OCI-LY7 (cell line): ENCODE measurements at regions not wholly inside any gene's neighbourhood (a gene's known extent, or its start where the extent isn't known, plus 50 kb on each side); places are given as distances from the start of the nearest gene placed in this dataset.

Experiments
- EZH2phosphoT487 ChIP-seq: fragments of 200-600 bp; sonication (generic); IDR thresholded peaks from 2 replicates; pipeline ENCODE4 v1.6.1; 2018; ENCODE audit warnings: low read depth, borderline replicate concordance, mild to moderate bottlenecking, mixed run types, antibody characterized with exemption, low read length, moderate library complexity, mixed read lengths
- TF ChIP-seq, protein P1 (sequence below): fragments of 200-600 bp; sonication (generic); conservative IDR thresholded peaks from 2 replicates; pipeline ENCODE4 v1.5.1; 2014; ENCODE audit warnings: mild to moderate bottlenecking, antibody characterized with exemption, low read length, moderate library complexity, mixed read lengths

DNA sequence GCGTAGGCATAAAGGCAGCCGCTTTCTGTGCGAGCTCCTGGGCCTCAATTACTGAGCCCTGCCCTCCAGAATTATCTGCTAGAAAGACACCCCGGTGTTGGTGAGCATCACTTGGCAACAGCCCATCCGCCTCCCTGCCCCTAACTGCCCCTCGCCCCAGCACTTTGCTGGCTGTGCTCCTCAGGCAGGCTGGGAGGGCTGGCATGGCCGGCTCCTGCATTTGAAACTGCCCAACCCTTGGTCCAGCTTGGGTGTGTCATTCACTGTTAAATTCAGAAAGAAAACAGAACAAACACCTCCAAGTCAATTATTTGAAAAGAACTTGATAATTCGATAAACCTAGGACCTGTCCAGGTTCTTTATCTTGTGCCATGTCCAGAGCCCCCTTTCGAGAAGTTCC is 334.2 kb downstream of the IRX2 start:
- TF ChIP-seq, protein P1, sequence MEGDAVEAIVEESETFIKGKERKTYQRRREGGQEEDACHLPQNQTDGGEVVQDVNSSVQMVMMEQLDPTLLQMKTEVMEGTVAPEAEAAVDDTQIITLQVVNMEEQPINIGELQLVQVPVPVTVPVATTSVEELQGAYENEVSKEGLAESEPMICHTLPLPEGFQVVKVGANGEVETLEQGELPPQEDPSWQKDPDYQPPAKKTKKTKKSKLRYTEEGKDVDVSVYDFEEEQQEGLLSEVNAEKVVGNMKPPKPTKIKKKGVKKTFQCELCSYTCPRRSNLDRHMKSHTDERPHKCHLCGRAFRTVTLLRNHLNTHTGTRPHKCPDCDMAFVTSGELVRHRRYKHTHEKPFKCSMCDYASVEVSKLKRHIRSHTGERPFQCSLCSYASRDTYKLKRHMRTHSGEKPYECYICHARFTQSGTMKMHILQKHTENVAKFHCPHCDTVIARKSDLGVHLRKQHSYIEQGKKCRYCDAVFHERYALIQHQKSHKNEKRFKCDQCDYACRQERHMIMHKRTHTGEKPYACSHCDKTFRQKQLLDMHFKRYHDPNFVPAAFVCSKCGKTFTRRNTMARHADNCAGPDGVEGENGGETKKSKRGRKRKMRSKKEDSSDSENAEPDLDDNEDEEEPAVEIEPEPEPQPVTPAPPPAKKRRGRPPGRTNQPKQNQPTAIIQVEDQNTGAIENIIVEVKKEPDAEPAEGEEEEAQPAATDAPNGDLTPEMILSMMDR, result no peak
- TF ChIP-seq EZH2phosphoT487, result no peak
